Keratinocyte (primary cell): ENCODE measurements at regions not wholly inside any gene's neighbourhood (a gene's known extent, or its start where the extent isn't known, plus 50 kb on each side); places are given as distances from the start of the nearest gene placed in this dataset.

Source experiments
- DNase-seq: peaks from one replicate; pipeline ENCODE4 v3.0.0-alpha.2; 2011; ENCODE audit warnings: low read depth, missing footprints, low spot score
- FAIRE-seq: peaks from 2 replicates; lab custom pipeline; 2011; peaks lifted over from hg19 to GRCh38; lab: Jason Lieb, UNC
- H2AFZ ChIP-seq: 2 replicates; pipeline ENCODE4 v1.6.0; 2012; ENCODE audit warnings: low read length, control low read depth, inconsistent platforms; ENCODE audit not compliant: control insufficient read depth
- H3K27ac ChIP-seq: 2 replicates; pipeline ENCODE4 v1.5.1; 2011; ENCODE audit warnings: low read length; ENCODE audit not compliant: control insufficient read depth, insufficient read depth
- H3K27me3 ChIP-seq: 3 replicates; pipeline ENCODE4 v1.6.0; 2011; ENCODE audit warnings: low read length; ENCODE audit not compliant: control insufficient read depth, insufficient read depth; ENCODE audit errors: extremely low read depth
- H3K36me3 ChIP-seq, 2 experiments: 2 replicates in 1 of 2; 3 replicates in 1 of 2; pipeline ENCODE4 v1.5.1; 2011; ENCODE audit warnings: low read length in 2 of 2, mild to moderate bottlenecking in 1 of 2; ENCODE audit not compliant: control insufficient read depth in 2 of 2, insufficient read depth in 2 of 2; ENCODE audit errors: extremely low read depth in 1 of 2
- H3K4me1 ChIP-seq: 3 replicates; pipeline ENCODE4 v1.5.1; 2011; ENCODE audit warnings: low read length; ENCODE audit not compliant: control insufficient read depth, insufficient read depth; ENCODE audit errors: extremely low read depth
- H3K4me2 ChIP-seq: 3 replicates; pipeline ENCODE4 v1.6.0; 2011; ENCODE audit warnings: low read depth, low read length; ENCODE audit not compliant: control insufficient read depth, insufficient read depth; ENCODE audit errors: extremely low read depth
- H3K4me3 ChIP-seq, 3 experiments: fragments of 200-600 bp in 1 of 3; sonication (generic) in 1 of 3; 2 replicates in 2 of 3; 3 replicates in 1 of 3; pipeline ENCODE4 v1.5.1; 2011 to 2016; ENCODE audit warnings: low read length in 3 of 3, mild to moderate bottlenecking in 3 of 3, control low read depth in 2 of 3, inconsistent platforms in 1 of 3, low read depth in 1 of 3, mixed read lengths in 1 of 3, mixed run types in 1 of 3, moderate library complexity in 1 of 3; ENCODE audit not compliant: control insufficient read depth in 2 of 3, insufficient read depth in 2 of 3; ENCODE audit errors: extremely low read depth in 1 of 3
- H3K79me2 ChIP-seq: 2 replicates; pipeline ENCODE4 v1.6.0; 2012; ENCODE audit warnings: low read length; ENCODE audit not compliant: control insufficient read depth, insufficient read depth
- H3K9ac ChIP-seq: 3 replicates; pipeline ENCODE4 v1.6.0; 2011; ENCODE audit warnings: low read length; ENCODE audit not compliant: control insufficient read depth, insufficient read depth; ENCODE audit errors: extremely low read depth
- H3K9me1 ChIP-seq: 3 replicates; pipeline ENCODE4 v1.6.0; 2011; ENCODE audit warnings: low read length; ENCODE audit not compliant: control insufficient read depth, insufficient read depth; ENCODE audit errors: extremely low read depth
- H3K9me3 ChIP-seq: 2 replicates; pipeline ENCODE4 v1.5.1; 2012; ENCODE audit warnings: low read depth, low read length; ENCODE audit not compliant: control insufficient read depth
- H4K20me1 ChIP-seq: 3 replicates; pipeline ENCODE4 v1.6.0; 2011; ENCODE audit warnings: low read length; ENCODE audit not compliant: control insufficient read depth, insufficient read depth; ENCODE audit errors: extremely low read depth
- CTCF ChIP-seq, 3 experiments: IDR thresholded peaks in 1 of 3; conservative IDR thresholded peaks in 1 of 3; optimal IDR thresholded peaks in 1 of 3; 2 replicates in 2 of 3; 3 replicates in 1 of 3; pipeline versions ENCODE3 to v1.5.1; 2011; ENCODE audit warnings: low read length in 3 of 3, mild to moderate bottlenecking in 3 of 3, moderate library complexity in 2 of 3, control low read depth in 1 of 3, inconsistent platforms in 1 of 3; ENCODE audit not compliant: insufficient read depth in 2 of 3; ENCODE audit errors: extremely low read depth in 1 of 3
- EZH2 ChIP-seq: IDR thresholded peaks from one replicate; pipeline ENCODE4 v1.6.1; 2012; ENCODE audit warnings: inconsistent platforms, mild to moderate bottlenecking, low read length, moderate library complexity
- dilution Hi-C: fragments of 300-500 bp; cut with MboI; formaldehyde crosslinking; loops from one replicate; pipeline ENCODE4 v1.7.0; 2020; ENCODE audit warnings: low sequenced_read_pairs; ENCODE audit not compliant: extremely low pct_ligation_motif_present

DNA sequence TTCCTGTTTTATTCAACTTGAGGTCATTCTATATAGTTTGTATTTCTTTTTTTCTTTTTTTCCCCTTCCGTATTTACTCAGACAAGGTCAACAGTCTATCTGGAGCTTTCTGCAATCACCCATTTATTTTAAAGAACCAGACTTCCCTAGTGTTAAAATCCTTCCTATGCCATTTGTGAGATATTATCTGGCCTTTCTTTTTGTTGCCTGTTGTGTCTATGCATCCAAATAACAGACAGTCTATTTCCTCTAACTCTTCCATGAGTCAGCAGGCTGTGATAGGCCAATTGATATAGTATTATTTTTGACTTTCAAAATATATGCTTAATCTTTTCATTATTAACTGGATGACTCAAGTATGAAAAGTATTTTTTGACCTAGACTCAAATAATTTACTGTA, 291.2 kb upstream of the PTPRD start:
- Histone ChIP-seq H3K9ac (no peak overlapping the region), H2AFZ (no peak overlapping the region), H3K27me3 (no peaks in the 10 kb centered on the region), H3K79me2 (no peaks in the 10 kb centered on the region), H3K9me1 (no peaks in the 10 kb centered on the region), H4K20me1 (no peaks in the 10 kb centered on the region), H3K4me2 (no peak overlapping the region), H3K4me3 (no peak overlapping the region), H3K9me3 (no peaks in the 10 kb centered on the region), H3K4me1 (no peaks in the 10 kb centered on the region), H3K36me3 (no peaks in the 10 kb centered on the region), H3K27ac (no peak overlapping the region)
- FAIRE-seq (no peak), DNase-seq (no peak)
- TF ChIP-seq EZH2: no peak
- TF ChIP-seq CTCF (optimal IDR thresholded peaks at IDR 0.05 in 1 of 3, IDR thresholded peaks at IDR 0.05 in 1 of 3, conservative IDR thresholded peaks at IDR 0.05 in 1 of 3; ENCODE audit: extremely low read depth in 1 of 3, insufficient read depth in 2 of 3, low read length in 3 of 3): no peak
- dilution Hi-C loops: no loop called here

DNA sequence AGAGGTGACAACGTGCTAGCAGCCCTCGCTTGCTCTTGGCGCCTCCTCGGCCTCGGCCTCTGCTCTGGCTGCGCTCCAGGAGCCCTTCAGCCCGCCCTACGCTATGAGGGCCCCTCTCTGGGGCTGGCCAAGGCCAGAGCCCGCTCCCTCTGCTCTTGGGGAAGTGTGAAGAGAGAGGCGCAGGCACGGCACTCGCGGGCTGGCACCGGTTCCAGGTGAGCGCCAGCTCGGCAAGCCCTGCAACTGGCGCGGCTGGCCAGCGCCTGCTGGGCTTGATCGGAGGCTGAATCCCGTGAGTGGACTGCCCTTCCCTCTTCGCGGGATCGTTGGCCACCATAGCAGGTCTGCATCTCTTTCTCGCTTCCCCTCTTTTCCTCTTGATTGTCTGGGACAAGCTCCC, 298.0 kb upstream of the PTPRD start:
- no peaks in the 10 kb centered on the region for H3K4me1 ChIP-seq
- H3K27ac ChIP-seq: no peak overlapping the region
- no peaks in the 10 kb centered on the region for H3K79me2 ChIP-seq
- H3K4me3 ChIP-seq: no peak overlapping the region
- H2AFZ ChIP-seq: no peak overlapping the region
- H3K27me3 ChIP-seq: no peaks in the 10 kb centered on the region
- H3K36me3 ChIP-seq: no peaks in the 10 kb centered on the region
- no peak overlapping the region for H3K9ac ChIP-seq
- dilution Hi-C loops: no loop called here
- no peaks in the 10 kb centered on the region for H4K20me1 ChIP-seq
- FAIRE-seq: no peak
- no peak for TF ChIP-seq CTCF (optimal IDR thresholded peaks at IDR 0.05 in 1 of 3, IDR thresholded peaks at IDR 0.05 in 1 of 3, conservative IDR thresholded peaks at IDR 0.05 in 1 of 3; ENCODE audit: extremely low read depth in 1 of 3, insufficient read depth in 2 of 3, low read length in 3 of 3)
- no peak for TF ChIP-seq EZH2
- H3K9me3 ChIP-seq: peaks cover 3% of the 10 kb centered on the region
- H3K4me2 ChIP-seq: no peak overlapping the region
- no peak for DNase-seq
- H3K9me1 ChIP-seq: no peaks in the 10 kb centered on the region
